ENCODE measurements at regions not wholly inside any gene's neighbourhood (a gene's known extent, or its start where the extent isn't known, plus 50 kb on each side); places are given as distances from the start of the nearest gene placed in this dataset.

DNA sequence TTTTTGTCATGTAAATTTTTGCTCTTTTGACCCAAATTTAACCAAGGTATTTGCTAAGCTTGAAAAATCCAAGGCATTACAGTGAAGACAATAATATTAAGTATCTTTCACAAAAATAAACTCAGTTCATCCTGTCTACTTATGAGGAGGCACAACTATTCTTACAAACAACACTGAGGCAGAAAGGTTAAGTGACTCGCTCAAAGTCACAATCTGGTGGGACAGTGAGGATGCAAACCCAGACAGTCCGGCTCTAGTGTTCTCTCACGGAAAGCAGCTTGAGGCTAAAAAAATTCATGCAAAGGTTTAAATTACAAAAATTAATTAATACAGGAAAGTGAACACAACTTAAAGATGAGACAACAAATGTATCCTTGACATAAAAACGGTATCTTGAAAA, 125.3 kb downstream of the SIPA1L2 start:
- no peak overlapping the region for H3K9ac ChIP-seq (ENCODE audit: low read length)
- ChIA-PET CTCF (no interaction called here), POLR2A (ENCODE audit: unreplicated experiment) (no interaction called here)
- no peak overlapping the region for H3K4me2 ChIP-seq (ENCODE audit: low read length)
- no peak for ATAC-seq
- no peak overlapping the region for H2AFZ ChIP-seq (ENCODE audit: low read length)
- no peaks in the 10 kb centered on the region for H3K27me3 ChIP-seq (ENCODE audit: low read length)
- 0 out of 2 replicates have a peak, but pooled peaks cover 5% of the 10 kb centered on the region for H4K20me1 ChIP-seq (ENCODE audit: low read length)
- no peaks in the 10 kb centered on the region for H3F3A ChIP-seq (ENCODE audit: low read length, unreplicated experiment)
- H3K79me2 ChIP-seq (ENCODE audit: low read length): peaks cover 4% of the 10 kb centered on the region; the same call in 1 of the 2 replicates
- no peak overlapping the region for H3K27ac ChIP-seq (ENCODE audit: low read length)
- peaks cover 2% of the 10 kb centered on the region for H3K4me1 ChIP-seq (ENCODE audit: insufficient read depth, low read length)
- H3K9me2 ChIP-seq (replicated peaks; ENCODE audit: low read length): no peaks in the 10 kb centered on the region
- BruUV-seq (replicated peaks): no TSS peak
- TF ChIP-seq, protein P1, sequence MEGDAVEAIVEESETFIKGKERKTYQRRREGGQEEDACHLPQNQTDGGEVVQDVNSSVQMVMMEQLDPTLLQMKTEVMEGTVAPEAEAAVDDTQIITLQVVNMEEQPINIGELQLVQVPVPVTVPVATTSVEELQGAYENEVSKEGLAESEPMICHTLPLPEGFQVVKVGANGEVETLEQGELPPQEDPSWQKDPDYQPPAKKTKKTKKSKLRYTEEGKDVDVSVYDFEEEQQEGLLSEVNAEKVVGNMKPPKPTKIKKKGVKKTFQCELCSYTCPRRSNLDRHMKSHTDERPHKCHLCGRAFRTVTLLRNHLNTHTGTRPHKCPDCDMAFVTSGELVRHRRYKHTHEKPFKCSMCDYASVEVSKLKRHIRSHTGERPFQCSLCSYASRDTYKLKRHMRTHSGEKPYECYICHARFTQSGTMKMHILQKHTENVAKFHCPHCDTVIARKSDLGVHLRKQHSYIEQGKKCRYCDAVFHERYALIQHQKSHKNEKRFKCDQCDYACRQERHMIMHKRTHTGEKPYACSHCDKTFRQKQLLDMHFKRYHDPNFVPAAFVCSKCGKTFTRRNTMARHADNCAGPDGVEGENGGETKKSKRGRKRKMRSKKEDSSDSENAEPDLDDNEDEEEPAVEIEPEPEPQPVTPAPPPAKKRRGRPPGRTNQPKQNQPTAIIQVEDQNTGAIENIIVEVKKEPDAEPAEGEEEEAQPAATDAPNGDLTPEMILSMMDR (conservative IDR thresholded peaks at IDR 0.05; ENCODE audit: low read depth, low read length): no peak
- TF ChIP-seq EZH2 (IDR thresholded peaks at IDR 0.05; ENCODE audit: low read length, unreplicated experiment): no peak
- no peak for TF ChIP-seq EZH2phosphoT487 (IDR thresholded peaks at IDR 0.05; ENCODE audit: borderline replicate concordance, low read length)
- no peak overlapping the region for H3K4me3 ChIP-seq (ENCODE audit: low read length)
- no peak for DNase-seq
- no peaks in the 10 kb centered on the region for H3K9me3 ChIP-seq (ENCODE audit: low read length)
- H3K36me3 ChIP-seq (ENCODE audit: low read depth, low read length): no peaks in the 10 kb centered on the region
- intact Hi-C loops (cut with micrococcal nuclease): no loop called here

DNA sequence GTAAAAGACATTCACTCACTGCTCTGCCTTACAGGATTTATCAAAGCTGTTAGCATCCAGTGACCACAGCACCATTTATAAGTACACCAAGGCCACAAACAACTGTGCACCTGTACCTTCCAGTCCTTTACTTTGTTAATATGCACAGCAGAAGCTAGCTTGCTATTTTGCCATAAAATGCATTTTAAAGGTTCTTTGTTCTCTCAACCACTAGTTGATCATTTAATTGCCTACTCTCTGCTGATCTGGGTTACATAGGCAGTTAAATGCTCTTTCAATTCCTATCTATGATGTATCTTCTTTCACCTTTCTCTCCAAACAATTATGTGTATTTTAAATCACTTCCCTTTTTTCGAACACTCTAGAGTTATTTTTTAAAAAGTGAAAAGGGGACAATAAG, 126.4 kb downstream of the SIPA1L2 start:
- Histone ChIP-seq H3K9me2 (replicated peaks; ENCODE audit: low read length) (no peaks in the 10 kb centered on the region), H3F3A (ENCODE audit: low read length, unreplicated experiment) (no peaks in the 10 kb centered on the region), H3K79me2 (ENCODE audit: low read length) (no peaks in the 10 kb centered on the region), H3K36me3 (ENCODE audit: low read depth, low read length) (no peaks in the 10 kb centered on the region), H3K27me3 (ENCODE audit: low read length) (no peaks in the 10 kb centered on the region), H3K4me1 (ENCODE audit: insufficient read depth, low read length) (no peaks in the 10 kb centered on the region; the same call in 1 of the 2 replicates), H2AFZ (ENCODE audit: low read length) (no peak overlapping the region), H4K20me1 (ENCODE audit: low read length) (0 out of 2 replicates have a peak, but pooled peaks cover 5% of the 10 kb centered on the region), H3K4me3 (ENCODE audit: low read length) (no peak overlapping the region), H3K9me3 (ENCODE audit: low read length) (no peaks in the 10 kb centered on the region), H3K27ac (ENCODE audit: low read length) (no peak overlapping the region), H3K4me2 (ENCODE audit: low read length) (no peak overlapping the region), H3K9ac (ENCODE audit: low read length) (no peak overlapping the region)
- BruUV-seq (replicated peaks): no TSS peak
- intact Hi-C loops (cut with micrococcal nuclease): no loop called here
- TF ChIP-seq, protein P1 (conservative IDR thresholded peaks at IDR 0.05; ENCODE audit: low read depth, low read length): no peak
- TF ChIP-seq EZH2phosphoT487 (IDR thresholded peaks at IDR 0.05; ENCODE audit: borderline replicate concordance, low read length) (no peak), EZH2 (IDR thresholded peaks at IDR 0.05; ENCODE audit: low read length, unreplicated experiment) (no peak)
- ChIA-PET CTCF (no interaction called here), POLR2A (ENCODE audit: unreplicated experiment) (no interaction called here)
- DNase-seq (no peak), ATAC-seq (no peak)

DNA sequence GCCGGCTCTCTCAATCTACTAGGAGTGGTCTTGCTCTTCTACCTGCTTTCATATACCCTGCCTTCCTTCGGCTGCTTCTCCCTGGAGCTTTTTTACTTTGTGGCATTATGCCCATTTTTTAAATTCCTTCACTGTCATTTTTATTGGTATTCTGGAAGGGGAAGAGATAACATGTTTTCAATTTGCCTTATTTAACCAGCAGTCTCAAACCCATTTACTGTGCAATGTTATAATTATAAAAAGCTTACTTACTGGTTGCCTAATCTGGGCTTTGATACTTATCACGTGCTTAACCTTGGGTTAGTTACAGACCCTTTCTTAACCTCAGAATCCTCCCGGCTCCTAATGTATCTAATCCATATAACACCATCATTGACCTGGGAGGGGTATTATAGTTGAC, 128.1 kb downstream of the SIPA1L2 start:
- Histone ChIP-seq H3K9me3 (ENCODE audit: low read length) (no peaks in the 10 kb centered on the region), H2AFZ (ENCODE audit: low read length) (no peak overlapping the region), H3K4me3 (ENCODE audit: low read length) (no peak overlapping the region), H3K9me2 (replicated peaks; ENCODE audit: low read length) (no peaks in the 10 kb centered on the region), H3F3A (ENCODE audit: low read length, unreplicated experiment) (no peaks in the 10 kb centered on the region), H4K20me1 (ENCODE audit: low read length) (0 out of 2 replicates have a peak, but pooled peaks cover 5% of the 10 kb centered on the region), H3K9ac (ENCODE audit: low read length) (no peak overlapping the region), H3K79me2 (ENCODE audit: low read length) (no peaks in the 10 kb centered on the region), H3K4me1 (ENCODE audit: insufficient read depth, low read length) (no peaks in the 10 kb centered on the region; the same call in 1 of the 2 replicates), H3K27ac (ENCODE audit: low read length) (no peak overlapping the region), H3K27me3 (ENCODE audit: low read length) (no peaks in the 10 kb centered on the region), H3K36me3 (ENCODE audit: low read depth, low read length) (no peaks in the 10 kb centered on the region), H3K4me2 (ENCODE audit: low read length) (no peak overlapping the region)
- DNase-seq (no peak), ATAC-seq (no peak)
- BruUV-seq (replicated peaks): no TSS peak
- CTCF ChIA-PET: no interaction called here
- intact Hi-C loops (cut with micrococcal nuclease): no loop called here
- POLR2A ChIA-PET (ENCODE audit: unreplicated experiment): no interaction called here
- TF ChIP-seq, protein P1 (conservative IDR thresholded peaks at IDR 0.05; ENCODE audit: low read depth, low read length): no peak
- TF ChIP-seq EZH2 (IDR thresholded peaks at IDR 0.05; ENCODE audit: low read length, unreplicated experiment) (no peak), EZH2phosphoT487 (IDR thresholded peaks at IDR 0.05; ENCODE audit: borderline replicate concordance, low read length) (no peak)

All from PC-3 (cell line).